Fibroblast of skin of abdomen (primary cell): ENCODE measurements at regions not wholly inside any gene's neighbourhood (a gene's known extent, or its start where the extent isn't known, plus 50 kb on each side); places are given as distances from the start of the nearest gene placed in this dataset.
"Not testable (repeated sequence)": the region's sequence is repeated elsewhere in the genome, so short reads cannot be mapped to it uniquely, and the experiment has no call there.

Experiments used
- DNase-seq: peaks from one replicate; pipeline ENCODE4 v3.0.0-alpha.2; 2013

DNA sequence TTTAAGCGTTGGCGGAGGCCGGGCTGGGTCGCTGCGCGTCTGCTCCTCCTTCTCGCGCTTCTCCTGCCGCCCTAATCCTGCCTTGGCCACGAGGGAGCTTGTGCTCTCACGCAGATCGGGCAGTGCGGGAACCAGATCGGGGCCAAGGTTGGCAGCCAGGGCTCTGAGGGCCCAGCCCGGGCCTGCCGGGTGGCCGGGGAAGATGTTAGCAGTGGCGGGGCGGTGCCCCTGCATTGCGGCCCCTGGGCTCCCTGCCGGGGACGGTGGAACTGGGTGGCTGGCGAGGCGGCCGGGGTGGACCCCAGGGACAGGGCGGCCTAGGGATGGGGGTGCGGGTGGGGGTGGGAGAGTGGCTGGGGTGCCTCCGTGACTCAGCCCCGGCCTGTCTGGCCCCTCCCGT, 297.4 kb downstream of the CACNA1B start:
- DNase-seq, result not testable (repeated sequence)

GRCh38 chr9:138175354-138175753, 297.8 kb downstream of the CACNA1B start:
- not testable (repeated sequence) for DNase-seq

DNA sequence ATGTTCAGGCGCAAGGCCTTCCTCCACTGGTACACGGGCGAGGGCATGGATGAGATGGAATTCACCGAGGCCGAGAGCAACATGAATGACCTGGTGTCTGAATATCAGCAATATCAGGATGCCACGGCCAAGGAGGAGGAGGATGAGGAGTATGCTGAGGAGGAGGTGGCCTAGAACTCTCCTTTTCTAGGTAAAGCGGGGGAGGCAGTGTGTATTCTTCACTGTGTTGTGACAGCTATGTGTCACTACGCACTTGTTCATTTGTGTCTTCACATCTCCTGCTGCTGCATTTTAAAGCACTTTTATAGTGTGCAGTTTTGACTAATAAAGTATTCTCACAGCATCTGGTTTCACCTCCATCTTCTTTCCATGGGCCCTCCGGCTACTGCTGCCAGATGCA, 299.5 kb downstream of the CACNA1B start:
- DNase-seq, result not testable (repeated sequence)

- not testable (repeated sequence) for DNase-seq
Observed at GRCh38 chr9:138179003-138179402, 301.4 kb downstream of the CACNA1B start.

DNA sequence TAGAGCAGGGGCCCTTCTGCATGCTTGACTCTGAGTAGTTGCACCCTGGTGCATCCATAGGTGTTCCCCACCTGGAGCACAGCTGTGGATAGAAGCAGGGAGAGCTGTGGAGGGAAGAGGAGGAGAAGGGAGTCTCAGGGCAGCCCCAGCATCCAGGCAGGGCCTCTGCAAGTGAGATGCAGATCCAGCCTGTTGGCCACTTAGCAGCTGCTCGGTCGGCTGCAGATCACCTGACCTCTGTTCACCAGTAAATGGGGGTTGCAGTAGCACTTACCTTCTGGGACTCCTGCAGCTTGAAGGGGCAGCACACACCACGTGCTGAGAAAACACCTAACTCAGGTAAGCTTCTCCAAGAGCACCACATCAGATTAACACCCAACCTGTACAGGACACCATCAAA, 302.1 kb downstream of the CACNA1B start:
- not testable (repeated sequence) for DNase-seq

GRCh38 chr9:138181963-138182362, 304.4 kb downstream of the CACNA1B start:
- peak; percentile 9 for DNase-seq

- not testable (repeated sequence) for DNase-seq
Observed at GRCh38 chr9:138197156-138197555, 319.6 kb downstream of the CACNA1B start.

- DNase-seq, result not testable (repeated sequence)
Observed at GRCh38 chr9:138198963-138199362, 321.4 kb downstream of the CACNA1B start.

DNA sequence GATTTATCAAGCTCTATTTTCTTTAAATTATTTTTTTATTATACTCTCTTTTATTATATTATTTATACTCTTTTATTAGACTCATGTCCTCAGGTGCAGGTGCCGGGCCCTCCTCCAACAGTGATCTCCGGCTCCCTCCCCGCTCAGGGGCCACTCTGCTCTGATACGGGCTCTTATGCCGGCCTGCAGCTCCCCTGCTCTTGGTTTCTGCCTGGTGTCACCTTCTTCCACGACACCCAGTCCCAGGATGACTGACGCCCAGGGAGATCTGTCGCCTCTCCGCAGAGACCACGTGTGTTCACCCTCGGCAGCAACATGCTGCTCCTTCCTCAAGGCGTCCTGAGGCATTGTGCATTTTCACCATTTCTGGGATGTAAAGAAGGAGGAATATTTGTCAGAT, 322.3 kb downstream of the CACNA1B start:
- DNase-seq, result not testable (repeated sequence)

DNA sequence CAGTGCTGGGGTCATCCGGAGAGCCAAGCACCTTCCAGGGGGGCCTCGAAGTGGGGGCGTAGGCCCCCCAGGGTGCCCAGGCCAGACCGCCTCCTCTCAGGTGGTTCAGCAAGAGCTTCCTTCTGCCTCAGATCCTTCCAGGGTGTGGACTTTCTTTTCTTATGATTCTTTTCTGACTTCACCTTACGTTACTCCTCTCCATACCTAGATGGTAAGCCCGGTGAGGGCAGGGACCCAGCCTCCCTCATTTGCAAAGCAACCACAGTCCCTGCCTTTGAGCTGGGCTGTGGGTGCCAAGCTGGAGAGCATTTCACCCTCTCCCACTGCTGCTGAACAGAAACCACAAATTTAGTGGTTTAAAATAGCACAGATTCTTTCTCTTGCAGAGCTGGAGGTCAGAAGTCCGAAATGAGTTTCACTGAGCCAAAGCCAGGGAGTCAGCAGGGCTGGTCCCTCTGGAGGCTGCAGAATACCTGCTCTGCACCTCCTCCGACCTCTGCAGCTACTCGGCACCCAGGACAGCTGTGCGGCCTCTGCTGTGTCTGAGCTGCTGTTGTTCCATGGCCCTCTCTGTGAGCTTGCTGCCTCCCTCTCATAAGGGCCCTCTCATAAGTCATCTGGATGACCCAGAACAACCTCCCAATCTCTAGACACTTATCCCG, 323.0 kb downstream of the CACNA1B start:
- not testable (repeated sequence) for DNase-seq

DNA sequence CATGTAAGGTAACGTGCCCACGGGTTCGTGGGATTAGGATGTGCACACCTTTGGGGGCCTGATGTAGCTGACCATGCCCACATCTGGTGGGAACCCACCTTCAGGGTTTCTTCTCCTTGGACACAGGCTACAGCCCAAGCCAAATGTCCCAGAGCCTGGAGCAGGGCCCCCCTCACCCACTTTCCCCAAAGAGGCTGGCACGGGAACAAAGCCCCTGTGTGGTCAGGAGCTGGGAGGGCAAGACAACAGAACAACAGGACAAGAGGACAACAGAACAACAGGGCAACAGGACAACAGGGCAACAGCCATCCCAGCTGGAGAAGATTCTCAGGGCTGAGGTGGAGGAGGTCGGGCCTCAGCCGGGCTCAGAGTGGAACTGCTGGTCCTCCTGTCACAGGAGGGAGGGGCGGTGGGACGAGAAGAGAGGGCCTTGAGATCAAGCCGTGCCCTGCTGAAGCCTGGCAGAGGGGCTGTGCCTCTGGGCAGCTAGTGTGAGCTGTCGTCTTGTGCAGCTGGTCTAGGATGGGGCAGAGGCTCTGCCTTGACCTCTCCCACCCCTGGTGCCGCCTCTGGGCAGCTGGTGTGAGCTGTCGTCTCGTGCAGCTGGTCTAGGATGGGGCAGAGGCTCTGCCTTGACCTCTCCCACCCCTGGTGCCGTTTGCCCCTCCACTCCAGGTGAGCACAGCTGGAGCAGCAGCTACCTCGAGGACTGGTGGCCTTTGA, 323.7 kb downstream of the CACNA1B start:
- not testable (repeated sequence) for DNase-seq

- not testable (repeated sequence) for DNase-seq
Observed at GRCh38 chr9:138202043-138202442, 324.5 kb downstream of the CACNA1B start.

- DNase-seq, result not testable (repeated sequence)
Observed at GRCh38 chr9:138203304-138203703, 325.7 kb downstream of the CACNA1B start.

GRCh38 chr9:138203872-138204271, 326.3 kb downstream of the CACNA1B start:
- DNase-seq, result not testable (repeated sequence)

- DNase-seq, result not testable (repeated sequence)
Observed at GRCh38 chr9:138206108-138206507, 328.5 kb downstream of the CACNA1B start.

GRCh38 chr9:138207300-138208179, 330.0 kb downstream of the CACNA1B start:
- not testable (repeated sequence) for DNase-seq

- not testable (repeated sequence) for DNase-seq
Observed at GRCh38 chr9:138209071-138209644, 331.6 kb downstream of the CACNA1B start.

DNA sequence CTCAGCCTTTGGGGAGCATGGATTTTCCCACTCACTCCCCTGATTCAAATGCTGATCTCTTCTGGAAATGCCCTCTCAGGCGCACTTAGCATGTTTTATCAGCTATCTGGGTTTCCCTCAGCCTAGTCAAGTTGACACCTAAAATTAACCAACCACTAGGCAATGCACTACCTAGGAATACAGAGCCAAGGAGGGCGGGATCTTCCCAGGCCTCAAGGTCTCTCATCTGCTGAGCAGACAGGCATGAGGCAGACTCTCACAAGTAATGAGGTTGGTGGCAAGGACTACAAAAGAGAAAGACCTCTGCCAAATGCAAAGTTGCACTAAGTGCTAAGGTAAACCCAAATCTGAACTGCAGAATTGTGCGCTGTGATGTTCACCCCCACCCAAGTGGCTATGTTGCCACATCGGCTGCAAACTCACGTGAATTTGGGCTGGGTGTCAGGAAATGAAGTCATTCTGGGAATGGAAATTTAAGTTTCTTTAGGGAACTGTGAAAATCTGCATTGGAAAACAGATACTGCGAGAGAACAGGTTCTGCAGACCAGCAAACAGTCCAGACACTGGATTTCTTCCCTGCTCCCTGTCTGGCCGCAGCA, 332.9 kb downstream of the CACNA1B start:
- DNase-seq, result not testable (repeated sequence)

- DNase-seq, result not testable (repeated sequence)
Observed at GRCh38 chr9:138211070-138211469, 333.5 kb downstream of the CACNA1B start.

DNA sequence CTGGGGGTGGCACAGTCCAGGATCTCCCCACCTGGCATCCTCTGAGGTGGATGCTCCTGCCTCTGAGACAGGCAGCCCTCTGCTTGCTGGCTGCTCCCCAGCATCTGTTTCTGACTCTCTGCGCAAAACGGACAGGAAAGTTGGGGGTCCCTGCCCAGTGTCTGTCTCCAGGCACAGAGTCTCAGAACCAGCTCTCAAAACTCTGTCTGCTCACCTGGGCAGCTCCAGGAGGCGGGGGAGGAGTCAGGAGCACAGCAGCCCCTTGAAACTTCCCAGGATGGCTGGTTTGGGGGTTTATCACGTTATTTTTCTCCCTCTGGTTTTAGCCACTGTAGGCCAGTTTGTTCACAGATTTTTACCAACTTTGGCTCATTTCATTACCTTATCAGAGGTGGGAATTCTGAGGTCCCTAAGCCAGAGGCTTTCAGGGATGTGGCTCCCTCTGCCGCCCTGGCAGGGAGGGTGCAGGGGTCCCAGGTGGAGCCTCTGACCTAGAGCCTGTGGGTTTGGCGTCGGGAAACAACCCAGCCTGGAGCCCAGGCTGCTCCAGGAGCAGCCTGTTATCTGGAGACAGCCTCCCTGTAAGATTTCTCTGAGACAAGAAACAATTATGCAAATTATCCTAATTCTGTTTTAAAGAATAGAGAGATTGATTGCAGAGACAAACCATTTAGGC, 334.1 kb downstream of the CACNA1B start:
- DNase-seq, result not testable (repeated sequence)

DNA sequence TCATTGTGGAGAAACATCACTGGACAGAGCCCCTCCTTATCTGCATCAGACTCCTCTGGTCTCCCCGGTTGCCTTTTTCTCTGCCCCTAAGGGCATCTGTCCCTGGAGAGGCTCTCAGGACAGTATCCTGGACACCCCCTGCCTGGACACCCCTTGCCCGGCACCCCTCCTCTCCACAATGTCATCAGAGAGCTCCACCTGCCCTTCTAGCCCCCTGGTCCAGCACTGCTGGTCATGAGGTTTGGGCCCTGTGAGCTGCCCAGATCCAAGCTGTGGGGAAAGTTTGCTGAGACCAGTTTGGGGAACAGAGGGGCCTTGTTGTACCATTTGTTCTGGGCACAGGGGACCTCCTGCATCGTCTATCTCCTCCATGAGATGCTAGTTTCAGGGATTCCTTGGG, 335.2 kb downstream of the CACNA1B start:
- DNase-seq, result not testable (repeated sequence)
